K562 (cell line): ENCODE measurements at regions not wholly inside any gene's neighbourhood (a gene's known extent, or its start where the extent isn't known, plus 50 kb on each side); places are given as distances from the start of the nearest gene placed in this dataset.

Experiments used
- ATAC-seq: fragments of 200-7000 bp; cut with Tn5 transposase; 3 replicates; pipeline ENCODE4 v1.9.1; 2020; ENCODE audit warnings: moderate library complexity
- BruUV-seq: library from RNA; stranded (reverse); fragments of 400-500 nt; replicated peaks from 2 replicates; lab custom pipeline; 2021; lab: Mats Ljungman, UMichigan
- CTCF ChIA-PET: fragments of 300-600 bp; formaldehyde crosslinking; extraction: SDS; loops from one replicate; lab custom pipeline; 2021; ENCODE audit warnings: low intra/inter-chr PET ratio; lab: Yijun Ruan, JAX
- POLR2A ChIA-PET: fragments of 300-600, 350-650 bp; sonication (Branson Sonifier 250); formaldehyde crosslinking; extraction: SDS; loops from one replicate; lab custom pipeline; 2021; ENCODE audit warnings: antibody characterized with exemption, inconsistent platforms; lab: Yijun Ruan, JAX
- DNase-seq, 4 experiments: peaks; one replicate each; pipeline versions ENCODE4 v3.0.0 to v3.0.0-alpha.2; 2011 to 2018; ENCODE audit warnings: low spot score in 3 of 4, mixed read lengths in 3 of 4; ENCODE audit errors: extremely low read depth in 1 of 4
- FAIRE-seq: peaks from 2 replicates; lab custom pipeline; 2011; peaks lifted over from hg19 to GRCh38; lab: Jason Lieb, UNC
- H2AFZ ChIP-seq: 2 replicates; pipeline ENCODE4 v1.6.0; 2011; ENCODE audit warnings: low read depth, low read length, control low read depth, inconsistent platforms
- H3K27ac ChIP-seq: fragments of 200-600 bp; 3 replicates; pipeline ENCODE4 v1.8.0; 2011; ENCODE audit warnings: low read depth, mild to moderate bottlenecking, control low read depth, inconsistent platforms, low read length, moderate library complexity, mixed read lengths; ENCODE audit errors: extremely low read depth
- H3K27me3 ChIP-seq, 2 experiments: fragments of 300-600 bp in 1 of 2; 2 replicates in 1 of 2; 3 replicates in 1 of 2; pipeline versions ENCODE4 v1.6.0 to v1.8.0; 2011; ENCODE audit warnings: inconsistent platforms in 2 of 2, low read length in 2 of 2, mild to moderate bottlenecking in 1 of 2, mixed read lengths in 1 of 2, moderate library complexity in 1 of 2; ENCODE audit not compliant: control insufficient read depth in 2 of 2, insufficient read depth in 2 of 2
- H3K36me3 ChIP-seq: fragments of 300-600 bp; 3 replicates; pipeline ENCODE4 v1.8.0; 2011; ENCODE audit warnings: mild to moderate bottlenecking, low read length, inconsistent platforms; ENCODE audit not compliant: control insufficient read depth, insufficient read depth
- H3K4me1 ChIP-seq, 2 experiments: fragments of 200-600 bp in 1 of 2; replicated peaks in 1 of 2; 2 replicates in 1 of 2; 3 replicates in 1 of 2; pipeline versions ENCODE4 v1.5.1 to v1.8.0; 2011; ENCODE audit warnings: inconsistent platforms in 2 of 2, low read length in 2 of 2, mild to moderate bottlenecking in 1 of 2, mixed read lengths in 1 of 2, moderate library complexity in 1 of 2; ENCODE audit not compliant: control insufficient read depth in 2 of 2, insufficient read depth in 2 of 2
- H3K4me2 ChIP-seq: 2 replicates; pipeline ENCODE4 v1.6.1; 2011; ENCODE audit warnings: low read length, control low read depth, inconsistent platforms, mixed read lengths; ENCODE audit not compliant: insufficient read depth
- H3K4me3 ChIP-seq: fragments of 200-600 bp; sonication (generic), shearing (Covaris generic); 2 replicates; pipeline ENCODE4 v1.5.1; 2016; ENCODE audit warnings: control low read depth, inconsistent platforms
- H3K79me2 ChIP-seq: fragments of 200-600 bp; 3 replicates; pipeline ENCODE4 v1.8.0; 2011; ENCODE audit warnings: low read length, inconsistent platforms; ENCODE audit not compliant: control insufficient read depth, insufficient read depth
- H3K9ac ChIP-seq, 2 experiments: 2 replicates each; pipeline versions ENCODE4 v1.6.0 to v1.6.1; 2011; ENCODE audit warnings: low read depth in 2 of 2, low read length in 2 of 2, control low read depth in 1 of 2, inconsistent platforms in 1 of 2, mild to moderate bottlenecking in 1 of 2, mixed read lengths in 1 of 2; ENCODE audit not compliant: insufficient read depth in 1 of 2
- H3K9me1 ChIP-seq: one replicate; pipeline ENCODE4 v1.6.0; 2011; ENCODE audit warnings: inconsistent platforms, mild to moderate bottlenecking, low read length, moderate library complexity; ENCODE audit not compliant: control insufficient read depth, insufficient read depth
- H3K9me3 ChIP-seq: replicated peaks from 2 replicates; pipeline ENCODE4 v1.5.1; 2011; ENCODE audit warnings: low read depth, low read length, inconsistent platforms; ENCODE audit not compliant: control insufficient read depth, insufficient read depth
- H4K20me1 ChIP-seq: replicated peaks from 2 replicates; pipeline ENCODE4 v1.6.1; 2011; ENCODE audit warnings: low read length, inconsistent platforms, mixed read lengths; ENCODE audit not compliant: control insufficient read depth, insufficient read depth
- CBX2 ChIP-seq: fragments of 200-600 bp; sonication (generic); IDR thresholded peaks from one replicate; pipeline ENCODE4 v1.6.1; 2012; ENCODE audit warnings: mild to moderate bottlenecking, low read length, inconsistent platforms; ENCODE audit not compliant: insufficient read depth, poor library complexity, severe bottlenecking
- FOXA3 ChIP-seq, 2 experiments: fragments of 450-650 bp in 1 of 2; sonication (generic) in 1 of 2; formaldehyde crosslinking; IDR thresholded peaks in 1 of 2; conservative IDR thresholded peaks in 1 of 2; 2 replicates each; pipeline versions ENCODE4 v1.4.0 to v1.8.0; 2020 to 2022; ENCODE audit warnings: mild to moderate bottlenecking in 2 of 2, missing genetic modification reagents in 1 of 2
- NELFE ChIP-seq: IDR thresholded peaks from 2 replicates; pipeline ENCODE4 v1.6.1; 2011; ENCODE audit warnings: mild to moderate bottlenecking; ENCODE audit not compliant: insufficient read depth, insufficient read length
- SP2 ChIP-seq: IDR thresholded peaks from 2 replicates; pipeline ENCODE4 v1.6.1; 2011; ENCODE audit warnings: mild to moderate bottlenecking, low read depth, low read length, moderate library complexity; ENCODE audit not compliant: poor library complexity, severe bottlenecking; ENCODE audit errors: extremely low read depth
- ZNF224 ChIP-seq: sonication (generic); formaldehyde crosslinking; IDR thresholded peaks from 2 replicates; pipeline ENCODE4 v1.8.0; 2022; ENCODE audit warnings: mild to moderate bottlenecking, missing genetic modification reagents
- WGBS: fragments of 100-300 bp; shearing (Covaris generic); methylation state at CpG from one replicate; pipeline ENCODE4 v1.1.6; 2016; ENCODE audit warnings: low coverage, mixed read lengths; ENCODE audit not compliant: insufficient coverage; ENCODE audit errors: missing lambda C conversion rate; 5-methylcytosine and 5-hydroxymethylcytosine counted together
- in situ Hi-C: fragments of 300-500 bp; cut with MboI; formaldehyde crosslinking; loops from 4 replicates; pipeline ENCODE4 v1.15.0; 2018; ENCODE audit warnings: inconsistent platforms, mixed read lengths
- intact Hi-C: fragments of 100-400 bp; cut with micrococcal nuclease; formaldehyde crosslinking; loops from 2 replicates; pipeline ENCODE4 v1.14.2; 2022
- TF ChIP-seq, protein P1 (sequence below): sonication (generic); formaldehyde crosslinking; IDR thresholded peaks from 2 replicates; pipeline ENCODE4 v1.8.1; 2023; ENCODE audit warnings: mild to moderate bottlenecking, missing genetic modification reagents
- TF ChIP-seq, protein P2 (sequence below): fragments of 450-650 bp; formaldehyde crosslinking; IDR thresholded peaks from 2 replicates; pipeline ENCODE4 v1.4.0; 2020; ENCODE audit warnings: mild to moderate bottlenecking, moderate library complexity

DNA sequence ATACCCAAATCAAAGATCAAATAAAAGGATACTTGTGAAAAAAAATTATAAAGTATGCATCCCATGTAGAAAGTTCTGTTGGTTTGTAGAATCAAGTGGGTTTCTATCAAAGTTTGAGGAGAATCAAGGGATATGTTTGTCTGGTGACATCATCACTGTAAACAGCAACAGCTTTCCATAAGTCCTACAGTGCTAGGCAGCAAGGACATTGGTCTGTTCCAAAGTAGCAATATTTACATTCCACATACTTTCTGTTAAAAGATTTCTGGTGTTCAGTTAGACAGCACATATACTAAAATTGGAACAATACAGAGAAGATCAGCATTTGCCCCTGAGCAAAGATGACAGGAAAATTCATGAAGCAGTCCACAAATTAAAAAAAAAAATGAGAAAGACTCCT lies 683.9 kb downstream of the XPNPEP1 start (continued):
- no peak for TF ChIP-seq SP2
- TF ChIP-seq, protein P1, sequence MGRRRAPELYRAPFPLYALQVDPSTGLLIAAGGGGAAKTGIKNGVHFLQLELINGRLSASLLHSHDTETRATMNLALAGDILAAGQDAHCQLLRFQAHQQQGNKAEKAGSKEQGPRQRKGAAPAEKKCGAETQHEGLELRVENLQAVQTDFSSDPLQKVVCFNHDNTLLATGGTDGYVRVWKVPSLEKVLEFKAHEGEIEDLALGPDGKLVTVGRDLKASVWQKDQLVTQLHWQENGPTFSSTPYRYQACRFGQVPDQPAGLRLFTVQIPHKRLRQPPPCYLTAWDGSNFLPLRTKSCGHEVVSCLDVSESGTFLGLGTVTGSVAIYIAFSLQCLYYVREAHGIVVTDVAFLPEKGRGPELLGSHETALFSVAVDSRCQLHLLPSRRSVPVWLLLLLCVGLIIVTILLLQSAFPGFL: no peak
- TF ChIP-seq CBX2: no peak
- TF ChIP-seq, protein P2, sequence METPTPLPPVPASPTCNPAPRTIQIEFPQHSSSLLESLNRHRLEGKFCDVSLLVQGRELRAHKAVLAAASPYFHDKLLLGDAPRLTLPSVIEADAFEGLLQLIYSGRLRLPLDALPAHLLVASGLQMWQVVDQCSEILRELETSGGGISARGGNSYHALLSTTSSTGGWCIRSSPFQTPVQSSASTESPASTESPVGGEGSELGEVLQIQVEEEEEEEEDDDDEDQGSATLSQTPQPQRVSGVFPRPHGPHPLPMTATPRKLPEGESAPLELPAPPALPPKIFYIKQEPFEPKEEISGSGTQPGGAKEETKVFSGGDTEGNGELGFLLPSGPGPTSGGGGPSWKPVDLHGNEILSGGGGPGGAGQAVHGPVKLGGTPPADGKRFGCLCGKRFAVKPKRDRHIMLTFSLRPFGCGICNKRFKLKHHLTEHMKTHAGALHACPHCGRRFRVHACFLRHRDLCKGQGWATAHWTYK: no peak
- TF ChIP-seq, all 486 proteins: peak for 0

DNA sequence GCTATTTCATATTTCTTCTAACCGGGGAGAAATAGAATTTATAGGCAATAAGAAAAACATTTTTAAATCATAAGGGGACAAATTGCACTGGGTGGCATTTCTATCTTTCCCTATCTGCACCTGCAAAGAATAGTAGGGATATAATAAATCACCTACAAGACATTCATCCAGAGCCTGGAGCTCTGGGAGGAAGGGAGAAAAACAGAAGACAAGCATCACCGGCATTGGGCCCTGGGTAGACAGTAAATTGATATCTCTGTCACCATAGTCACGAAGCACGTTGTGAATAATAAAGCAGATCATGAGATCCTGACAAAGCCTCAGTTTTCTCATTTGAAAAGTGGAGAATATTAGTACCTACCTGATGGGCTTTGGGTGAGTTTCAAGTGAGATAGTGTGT lies 685.6 kb downstream of the XPNPEP1 start:
- H4K20me1 ChIP-seq: no peaks in the 10 kb centered on the region
- 0% methylated on average over 2 of the region's 4 CpGs for WGBS
- no peaks in the 10 kb centered on the region for H3K27me3 ChIP-seq
- no peak overlapping the region for H3K27ac ChIP-seq
- ATAC-seq (no peak), FAIRE-seq (no peak), DNase-seq (no peak)
- H3K36me3 ChIP-seq: no peaks in the 10 kb centered on the region
- intact Hi-C loops: no loop called here
- H3K4me2 ChIP-seq: no peak overlapping the region
- H3K4me1 ChIP-seq: no peaks in the 10 kb centered on the region
- no peak overlapping the region for H3K9ac ChIP-seq
- H3K9me1 ChIP-seq: no peaks in the 10 kb centered on the region
- ChIA-PET POLR2A (no interaction called here), CTCF (no interaction called here)
- in situ Hi-C loops: no loop called here
- no peaks in the 10 kb centered on the region for H3K9me3 ChIP-seq
- BruUV-seq: no TSS peak
- H2AFZ ChIP-seq: no peak overlapping the region
- no peaks in the 10 kb centered on the region for H3K79me2 ChIP-seq
- TF ChIP-seq ZNF224 (CRISPR knock-in tag): no peak
- no peak for TF ChIP-seq NELFE
- no peak for TF ChIP-seq FOXA3 (CRISPR knock-in tag; conservative IDR thresholded peaks at IDR 0.05 in 1 of 2, IDR thresholded peaks at IDR 0.05 in 1 of 2)
- H3K4me3 ChIP-seq: no peak overlapping the region
